ENCODE measurements at regions not wholly inside any gene's neighbourhood (a gene's known extent, or its start where the extent isn't known, plus 50 kb on each side); places are given as distances from the start of the nearest gene placed in this dataset.
"Not testable (repeated sequence)": the region's sequence is repeated elsewhere in the genome, so short reads cannot be mapped to it uniquely, and the experiment has no call there.

DNA sequence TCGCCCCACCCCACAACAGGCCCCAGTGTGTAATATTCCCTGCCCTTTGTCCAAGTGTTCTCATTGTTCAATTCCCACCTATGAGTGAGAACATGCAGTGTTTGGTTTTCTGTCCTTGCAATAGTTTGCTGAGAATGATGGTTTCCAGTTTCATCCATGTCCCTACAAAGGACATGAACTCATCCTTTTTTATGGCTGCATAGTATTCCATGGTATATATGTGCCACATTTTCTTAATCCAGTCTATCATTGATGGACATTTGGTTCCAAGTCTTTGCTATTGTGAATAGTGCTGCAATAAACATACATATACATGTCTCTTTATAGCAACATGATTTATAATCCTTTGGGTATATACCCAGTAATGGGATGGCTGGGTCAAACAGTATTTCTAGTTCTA, 132.7 kb downstream of the SNX10 start:
- H3K4me2 ChIP-seq (ENCODE audit: low read depth, low read length, poor library complexity, severe bottlenecking); H3K27ac ChIP-seq (ENCODE audit: low read length); H4K20me1 ChIP-seq (ENCODE audit: insufficient read depth, low read depth, low read length); H3K4me3 ChIP-seq (ENCODE audit: low read length); H3K9ac ChIP-seq (ENCODE audit: low read length); H3K36me3 ChIP-seq (ENCODE audit: insufficient read depth, low read length); H3K4me1 ChIP-seq (ENCODE audit: low read length); H3K9me2 ChIP-seq (replicated peaks; ENCODE audit: insufficient read depth, low read length); H2AFZ ChIP-seq (ENCODE audit: low read length); H3K79me2 ChIP-seq (ENCODE audit: low read length); H3K9me3 ChIP-seq (ENCODE audit: low read length); H3K27me3 ChIP-seq (ENCODE audit: low read length); DNase-seq: not testable (repeated sequence)

- Histone ChIP-seq H3K9ac (ENCODE audit: low read length) (no peak overlapping the region), H3K9me2 (replicated peaks; ENCODE audit: insufficient read depth, low read length) (no peaks in the 10 kb centered on the region)
Observed at GRCh38 chr7:26425655-26426054, 134.0 kb downstream of the SNX10 start.

GRCh38 chr7:26426096-26426495, 134.4 kb downstream of the SNX10 start:
- no peaks in the 10 kb centered on the region for H4K20me1 ChIP-seq (ENCODE audit: insufficient read depth, low read depth, low read length)
- no peaks in the 10 kb centered on the region for H3K9me2 ChIP-seq (replicated peaks; ENCODE audit: insufficient read depth, low read length)
- no peak overlapping the region for H2AFZ ChIP-seq (ENCODE audit: low read length)

More at GRCh38 chr7:26425655-26426054, 134.0 kb downstream of the SNX10 start:
- Histone ChIP-seq H3K36me3 (ENCODE audit: insufficient read depth, low read length) (no peaks in the 10 kb centered on the region), H3K27me3 (ENCODE audit: low read length) (no peaks in the 10 kb centered on the region), H3K4me2 (ENCODE audit: low read depth, low read length, poor library complexity, severe bottlenecking) (no peak overlapping the region), H3K4me1 (ENCODE audit: low read length) (no peaks in the 10 kb centered on the region), H3K9me3 (ENCODE audit: low read length) (no peaks in the 10 kb centered on the region), H3K79me2 (ENCODE audit: low read length) (no peaks in the 10 kb centered on the region), H3K4me3 (ENCODE audit: low read length) (no peak overlapping the region), H2AFZ (ENCODE audit: low read length) (no peak overlapping the region), H4K20me1 (ENCODE audit: insufficient read depth, low read depth, low read length) (no peaks in the 10 kb centered on the region), H3K27ac (ENCODE audit: low read length) (no peak overlapping the region)
- no peak for DNase-seq

GRCh38 chr7:26428571-26428970, 136.9 kb downstream of the SNX10 start:
- Histone ChIP-seq H3K4me2 (ENCODE audit: low read depth, low read length, poor library complexity, severe bottlenecking) (no peak overlapping the region), H3K9me3 (ENCODE audit: low read length) (no peaks in the 10 kb centered on the region), H3K4me3 (ENCODE audit: low read length) (no peak overlapping the region), H3K9me2 (replicated peaks; ENCODE audit: insufficient read depth, low read length) (no peaks in the 10 kb centered on the region), H2AFZ (ENCODE audit: low read length) (no peak overlapping the region), H3K4me1 (ENCODE audit: low read length) (no peaks in the 10 kb centered on the region), H3K79me2 (ENCODE audit: low read length) (no peaks in the 10 kb centered on the region), H3K9ac (ENCODE audit: low read length) (no peak overlapping the region), H4K20me1 (ENCODE audit: insufficient read depth, low read depth, low read length) (no peaks in the 10 kb centered on the region), H3K36me3 (ENCODE audit: insufficient read depth, low read length) (no peaks in the 10 kb centered on the region), H3K27ac (ENCODE audit: low read length) (no peak overlapping the region), H3K27me3 (ENCODE audit: low read length) (no peaks in the 10 kb centered on the region)
- no peak for DNase-seq

More at GRCh38 chr7:26426096-26426495, 134.4 kb downstream of the SNX10 start:
- DNase-seq: no peak
- Histone ChIP-seq H3K27me3 (ENCODE audit: low read length) (no peaks in the 10 kb centered on the region), H3K4me3 (ENCODE audit: low read length) (no peak overlapping the region), H3K79me2 (ENCODE audit: low read length) (no peaks in the 10 kb centered on the region), H3K36me3 (ENCODE audit: insufficient read depth, low read length) (no peaks in the 10 kb centered on the region), H3K4me2 (ENCODE audit: low read depth, low read length, poor library complexity, severe bottlenecking) (no peak overlapping the region), H3K27ac (ENCODE audit: low read length) (no peak overlapping the region), H3K9me3 (ENCODE audit: low read length) (no peaks in the 10 kb centered on the region), H3K9ac (ENCODE audit: low read length) (no peak overlapping the region), H3K4me1 (ENCODE audit: low read length) (no peaks in the 10 kb centered on the region)

DNA sequence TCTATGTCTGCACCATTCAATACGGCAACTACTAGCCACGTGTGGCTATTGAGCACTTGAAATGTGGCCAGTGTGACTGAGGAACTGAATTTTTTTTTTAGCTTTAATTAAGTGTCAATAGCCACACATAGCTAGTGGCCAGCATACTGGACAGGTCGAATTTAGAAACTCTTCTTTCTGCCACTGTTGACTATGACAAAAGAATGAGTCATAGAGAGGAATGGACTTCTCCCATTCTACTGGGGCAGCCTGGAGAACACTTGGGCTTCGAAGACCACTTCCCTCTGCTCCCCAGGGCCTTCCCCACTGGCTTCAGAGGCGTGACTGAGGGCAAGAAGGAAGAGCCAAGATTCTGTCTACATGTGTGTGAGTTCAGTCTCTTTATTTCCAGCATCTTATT, 137.5 kb downstream of the SNX10 start:
- H3K4me2 ChIP-seq (ENCODE audit: low read depth, low read length, poor library complexity, severe bottlenecking): no peak overlapping the region
- no peaks in the 10 kb centered on the region for H3K79me2 ChIP-seq (ENCODE audit: low read length)
- no peaks in the 10 kb centered on the region for H3K9me2 ChIP-seq (replicated peaks; ENCODE audit: insufficient read depth, low read length)
- no peaks in the 10 kb centered on the region for H3K36me3 ChIP-seq (ENCODE audit: insufficient read depth, low read length)
- no peak overlapping the region for H2AFZ ChIP-seq (ENCODE audit: low read length)
- H4K20me1 ChIP-seq (ENCODE audit: insufficient read depth, low read depth, low read length): no peaks in the 10 kb centered on the region
- no peaks in the 10 kb centered on the region for H3K4me1 ChIP-seq (ENCODE audit: low read length)
- no peak overlapping the region for H3K4me3 ChIP-seq (ENCODE audit: low read length)
- no peak for DNase-seq
- no peak overlapping the region for H3K9ac ChIP-seq (ENCODE audit: low read length)
- H3K27me3 ChIP-seq (ENCODE audit: low read length): no peaks in the 10 kb centered on the region
- H3K27ac ChIP-seq (ENCODE audit: low read length): no peak overlapping the region
- no peaks in the 10 kb centered on the region for H3K9me3 ChIP-seq (ENCODE audit: low read length)

DNA sequence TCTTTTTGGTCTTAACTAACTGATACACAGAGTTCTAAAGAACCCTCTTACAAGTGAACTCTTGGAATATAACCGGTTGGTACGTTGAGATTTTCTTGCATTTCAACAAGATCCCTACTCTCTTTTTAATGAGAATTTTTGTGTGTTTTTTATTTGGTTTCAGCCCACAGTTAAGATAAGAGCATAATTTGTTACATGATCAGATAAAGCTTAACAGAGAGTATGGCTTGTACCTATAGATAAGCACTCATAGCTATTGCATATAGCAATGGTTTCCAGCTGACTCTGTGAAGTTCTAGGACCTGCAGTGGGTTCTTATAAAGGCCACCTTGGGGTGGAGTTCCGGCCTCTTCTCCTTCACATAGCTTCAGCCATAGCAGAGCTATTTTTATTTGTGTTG, 143.3 kb downstream of the SNX10 start:
- Histone ChIP-seq H3K9ac (ENCODE audit: low read length) (no peak overlapping the region), H3K27ac (ENCODE audit: low read length) (no peak overlapping the region), H3K4me1 (ENCODE audit: low read length) (no peaks in the 10 kb centered on the region), H3K27me3 (ENCODE audit: low read length) (no peaks in the 10 kb centered on the region), H3K9me3 (ENCODE audit: low read length) (no peaks in the 10 kb centered on the region), H2AFZ (ENCODE audit: low read length) (no peak overlapping the region), H3K4me3 (ENCODE audit: low read length) (no peak overlapping the region), H3K36me3 (ENCODE audit: insufficient read depth, low read length) (no peaks in the 10 kb centered on the region), H4K20me1 (ENCODE audit: insufficient read depth, low read depth, low read length) (no peaks in the 10 kb centered on the region), H3K79me2 (ENCODE audit: low read length) (no peaks in the 10 kb centered on the region), H3K9me2 (replicated peaks; ENCODE audit: insufficient read depth, low read length) (no peaks in the 10 kb centered on the region), H3K4me2 (ENCODE audit: low read depth, low read length, poor library complexity, severe bottlenecking) (no peak overlapping the region)
- DNase-seq: no peak

DNA sequence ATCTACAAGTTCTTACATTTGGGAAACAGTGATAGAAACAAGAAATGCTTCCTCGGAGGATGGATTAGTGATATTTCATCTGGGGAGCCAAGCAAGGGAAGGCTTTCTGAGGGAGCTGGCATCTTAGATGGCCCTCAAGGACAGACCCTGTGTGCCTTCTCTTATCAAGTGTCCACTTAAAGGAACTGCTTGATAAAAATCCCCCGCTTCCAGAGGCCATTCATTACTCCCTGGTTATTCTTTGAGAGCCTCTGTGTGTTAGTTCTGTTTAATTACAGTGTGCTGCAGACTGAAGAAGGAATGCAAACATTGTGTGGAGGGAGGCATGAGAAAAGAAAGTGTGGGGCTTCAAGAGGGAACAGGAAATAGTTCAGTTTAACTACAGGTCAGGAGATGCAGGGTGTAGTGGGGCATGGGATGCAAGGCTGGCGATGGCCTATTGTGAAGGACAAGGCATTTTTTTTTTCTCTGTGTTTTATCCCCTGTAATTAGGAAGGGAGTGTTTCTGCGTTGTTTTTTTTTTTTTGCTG, 145.4 kb downstream of the SNX10 start:
- H3K9me2 ChIP-seq (replicated peaks; ENCODE audit: insufficient read depth, low read length): no peaks in the 10 kb centered on the region
- H3K4me2 ChIP-seq (ENCODE audit: low read depth, low read length, poor library complexity, severe bottlenecking): no peak overlapping the region
- no peaks in the 10 kb centered on the region for H3K9me3 ChIP-seq (ENCODE audit: low read length)
- H3K79me2 ChIP-seq (ENCODE audit: low read length): no peaks in the 10 kb centered on the region
- peaks cover 6% of the 10 kb centered on the region for H3K4me1 ChIP-seq (ENCODE audit: low read length)
- no peak for DNase-seq
- no peaks in the 10 kb centered on the region for H4K20me1 ChIP-seq (ENCODE audit: insufficient read depth, low read depth, low read length)
- H2AFZ ChIP-seq (ENCODE audit: low read length): no peak overlapping the region
- H3K27me3 ChIP-seq (ENCODE audit: low read length): no peaks in the 10 kb centered on the region
- H3K9ac ChIP-seq (ENCODE audit: low read length): no peak overlapping the region
- H3K27ac ChIP-seq (ENCODE audit: low read length): no peak overlapping the region
- no peak overlapping the region for H3K4me3 ChIP-seq (ENCODE audit: low read length)
- no peaks in the 10 kb centered on the region for H3K36me3 ChIP-seq (ENCODE audit: insufficient read depth, low read length)

GRCh38 chr7:26438078-26438477, 146.4 kb downstream of the SNX10 start:
- no peak overlapping the region for H3K4me2 ChIP-seq (ENCODE audit: low read depth, low read length, poor library complexity, severe bottlenecking)
- DNase-seq: no peak

More at GRCh38 chr7:26438078-26438477, 146.4 kb downstream of the SNX10 start:
- H4K20me1 ChIP-seq (ENCODE audit: insufficient read depth, low read depth, low read length): no peaks in the 10 kb centered on the region
- no peak overlapping the region for H3K9ac ChIP-seq (ENCODE audit: low read length)
- no peak overlapping the region for H3K27ac ChIP-seq (ENCODE audit: low read length)
- no peak overlapping the region for H2AFZ ChIP-seq (ENCODE audit: low read length)
- no peak overlapping the region for H3K4me3 ChIP-seq (ENCODE audit: low read length)
- H3K9me2 ChIP-seq (replicated peaks; ENCODE audit: insufficient read depth, low read length): no peaks in the 10 kb centered on the region
- no peaks in the 10 kb centered on the region for H3K79me2 ChIP-seq (ENCODE audit: low read length)
- H3K36me3 ChIP-seq (ENCODE audit: insufficient read depth, low read length): no peaks in the 10 kb centered on the region
- no peaks in the 10 kb centered on the region for H3K9me3 ChIP-seq (ENCODE audit: low read length)
- no peaks in the 10 kb centered on the region for H3K27me3 ChIP-seq (ENCODE audit: low read length)
- H3K4me1 ChIP-seq (ENCODE audit: low read length): peaks cover 6% of the 10 kb centered on the region
